ENCODE measurements at regions not wholly inside any gene's neighbourhood (a gene's known extent, or its start where the extent isn't known, plus 50 kb on each side); places are given as distances from the start of the nearest gene placed in this dataset.

DNA sequence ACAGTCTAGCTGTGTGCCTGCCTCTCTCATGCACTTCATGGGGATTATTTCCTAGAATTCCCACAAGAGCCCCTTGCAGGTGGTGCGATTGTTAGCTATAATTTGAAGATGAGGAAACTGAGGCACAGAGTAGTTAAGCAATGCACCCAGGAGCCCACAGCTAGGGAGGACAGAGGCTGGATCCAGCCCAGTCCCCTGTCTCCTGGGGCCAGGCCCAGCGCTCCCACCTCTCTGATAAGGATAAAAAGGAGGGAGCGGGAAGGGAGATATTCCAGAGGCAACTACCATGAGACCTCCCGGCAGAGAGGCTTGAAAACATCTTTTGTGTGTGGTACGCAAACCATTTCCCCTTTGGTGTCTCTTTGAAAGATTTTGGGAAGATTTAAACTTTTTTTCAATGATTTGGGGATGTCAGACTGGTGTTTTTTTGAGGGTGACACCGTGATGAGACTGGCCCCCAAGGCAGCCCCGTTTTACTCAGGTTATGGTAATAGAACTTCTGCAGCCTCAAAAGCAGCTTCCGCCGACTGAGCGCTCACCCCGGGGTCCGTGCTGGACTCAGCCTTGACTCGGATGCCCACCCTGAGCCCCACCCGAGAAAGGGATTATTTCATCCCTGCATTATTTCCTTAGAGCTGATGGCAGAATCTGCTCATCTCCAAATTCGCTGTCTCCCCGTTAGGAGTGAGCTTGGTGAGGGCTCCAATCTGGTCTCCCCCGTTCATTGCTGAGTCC is 144.7 kb upstream of the IER5L start:
- no peak for ATAC-seq
- no peaks in the 10 kb centered on the region for H3K9me3 ChIP-seq
- H3K4me3 ChIP-seq: no peak overlapping the region
- DNase-seq: peak in 2 of 5 donors; percentile 6 to 17
- H3K27ac ChIP-seq: peak overlapping the region in 9 of 12 donors; percentile 17 to 97 (median 93)
- TF ChIP-seq POLR2A (IDR thresholded peaks at IDR 0.05) (no peak), CTCF (IDR thresholded peaks at IDR 0.05) (peak in 1 of 12 donors; percentile 2)
- 69 to 78% (median 74%) methylated on average over 17 of the region's 17 CpGs for WGBS, 4 donors
- no peaks in the 10 kb centered on the region for H3K27me3 ChIP-seq
- no peaks in the 10 kb centered on the region for H3K36me3 ChIP-seq
- H3K4me1 ChIP-seq: peaks cover 8 to 68% (median 54%) of the 10 kb centered on the region in 12 donors
- intact Hi-C loops (cut with DNase I): loop anchor here in 6 of 10 donors (5.0 to 10.0 kb wide), 6 partner anchors 89 to 272 kb away; partner anchors contain the start of gene IER5L (in 2 of the 6)

- H3K4me1 ChIP-seq: peaks cover 8 to 72% (median 56%) of the 10 kb centered on the region in 12 donors
- TF ChIP-seq POLR2A (IDR thresholded peaks at IDR 0.05): no peak
- TF ChIP-seq CTCF (IDR thresholded peaks at IDR 0.05): peak in 3 of 12 donors; percentile 11 to 12 (median 12)
- intact Hi-C loops (cut with DNase I): loop anchor here in 6 of 10 donors (5.0 to 10.0 kb wide), 6 partner anchors 90 to 273 kb away; partner anchors contain the start of gene IER5L (in 2 of the 6)
- H3K27ac ChIP-seq: peak overlapping the region in 11 of 12 donors; percentile 17 to 97 (median 93)
- peak overlapping the region in 3 of 12 donors; percentile 43 to 64 (median 60) for H3K4me3 ChIP-seq
- DNase-seq (peak in 2 of 5 donors; percentile 10 to 18), ATAC-seq (no peak)
- H3K9me3 ChIP-seq: no peaks in the 10 kb centered on the region
- 74 to 97% (median 90%) methylated on average over 3 to 7 of the region's 7 CpGs for WGBS, 4 donors
- H3K27me3 ChIP-seq: no peaks in the 10 kb centered on the region
- H3K36me3 ChIP-seq: no peaks in the 10 kb centered on the region
Measured at GRCh38 chr9:129322022-129322621, 144.1 kb upstream of the IER5L start.

- DNase-seq (peak in 2 of 5 donors; percentile 8 to 18), ATAC-seq (no peak)
- Histone ChIP-seq H3K4me3 (peak overlapping the region in 11 of 12 donors; percentile 33 to 77 (median 55)), H3K4me1 (peaks cover 8 to 76% (median 58%) of the 10 kb centered on the region in 12 donors), H3K27ac (peak overlapping the region; percentile 78 to 97 (median 92)), H3K9me3 (no peaks in the 10 kb centered on the region), H3K27me3 (no peaks in the 10 kb centered on the region), H3K36me3 (no peaks in the 10 kb centered on the region)
- WGBS, 4 donors: 75 to 87% (median 76%) methylated on average over 18 to 20 of the region's 20 CpGs
- intact Hi-C loops (cut with DNase I): loop anchor here in 7 of 10 donors (2.0 to 10.0 kb wide), 7 partner anchors 91 to 273 kb away; partner anchors contain the start of gene IER5L (in 2 of the 7)
- TF ChIP-seq CTCF (IDR thresholded peaks at IDR 0.05) (no peak), POLR2A (IDR thresholded peaks at IDR 0.05) (no peak)
Measured at GRCh38 chr9:129321286-129322021, 143.4 kb upstream of the IER5L start.

Data from heart left ventricle (tissue), 16 donors.